ENCODE measurements at regions not wholly inside any gene's neighbourhood (a gene's known extent, or its start where the extent isn't known, plus 50 kb on each side); places are given as distances from the start of the nearest gene placed in this dataset.

DNA sequence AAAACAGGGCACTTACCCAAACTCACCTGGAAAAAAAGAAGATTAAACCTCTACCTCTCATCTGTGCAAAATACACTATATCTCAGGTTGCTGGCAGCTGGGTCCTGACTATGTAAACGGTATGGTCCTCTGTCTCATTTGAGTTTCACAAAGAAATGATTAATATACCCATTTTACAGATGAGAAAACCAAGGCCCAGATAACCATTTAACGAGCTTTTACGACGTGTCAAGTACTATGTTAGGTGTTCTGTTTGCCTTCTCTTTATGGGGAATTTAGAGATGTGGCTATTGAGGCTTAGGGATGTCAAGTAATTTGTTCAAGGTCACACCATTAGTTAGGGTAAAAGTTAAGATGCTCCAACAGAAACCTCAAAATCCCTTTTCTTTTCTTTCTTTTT, 140.4 kb upstream of the USP24 start:
- no peak for DNase-seq

DNA sequence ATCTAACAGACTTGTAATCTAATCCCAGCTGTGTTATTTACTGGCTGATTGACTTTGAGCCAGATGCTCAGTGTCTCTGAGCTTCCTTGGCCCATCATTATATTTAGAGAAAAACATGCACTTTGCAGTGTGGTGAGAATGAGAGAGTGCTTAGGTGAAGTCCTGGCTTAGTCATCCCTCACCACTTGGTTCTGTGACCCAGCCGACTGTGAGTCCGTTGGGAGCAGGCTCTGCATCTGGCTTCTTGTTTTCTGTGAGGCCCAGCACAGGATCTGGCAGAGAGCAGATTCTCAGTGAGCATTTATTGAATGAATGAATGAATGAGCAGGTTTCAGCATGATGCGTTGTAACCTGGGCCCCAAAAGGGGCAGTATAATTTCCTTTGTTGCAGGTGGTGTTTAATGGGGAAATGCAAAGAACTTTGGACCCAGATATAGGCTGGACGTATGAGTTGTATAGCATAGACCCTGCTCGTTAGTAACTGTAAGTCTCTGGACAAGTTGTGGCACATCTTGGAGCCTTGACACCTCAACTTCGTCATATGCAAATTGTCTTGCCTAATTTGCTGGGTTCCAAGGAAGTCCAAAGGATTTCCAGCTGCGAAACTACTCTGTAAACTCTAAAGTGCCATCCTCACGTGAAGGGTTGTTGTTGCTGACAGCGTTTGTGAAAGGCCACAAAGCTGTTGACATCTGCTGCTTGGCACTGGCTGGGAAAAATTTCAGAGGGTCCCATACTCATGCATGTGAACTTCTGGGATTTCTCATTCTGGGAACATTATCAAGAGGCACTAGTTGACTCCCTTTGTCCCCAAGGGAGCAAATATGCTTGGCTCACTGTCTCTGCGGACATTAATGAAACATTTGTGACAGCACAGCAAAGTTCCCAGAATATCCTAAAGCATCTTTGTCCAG, 138.8 kb upstream of the USP24 start:
- DNase-seq = peak; percentile 38

DNA sequence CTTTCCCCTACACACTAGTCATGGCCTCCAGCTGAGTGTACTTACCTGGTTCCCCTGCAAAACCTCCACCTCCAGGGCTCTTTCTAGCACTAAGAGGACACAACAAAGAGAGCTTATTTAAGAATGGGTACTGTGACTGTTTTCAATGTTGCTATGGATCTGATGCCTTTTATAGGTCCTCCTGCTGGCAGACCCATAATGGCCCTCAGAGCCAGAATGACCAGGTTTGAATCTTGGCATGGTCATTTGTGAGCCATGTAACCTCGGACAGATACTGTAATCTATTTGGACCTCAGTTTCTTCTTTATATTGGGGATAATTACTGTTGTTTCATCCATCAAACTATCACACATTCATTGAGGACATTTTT, 137.6 kb upstream of the USP24 start:
- DNase-seq = no peak

DNA sequence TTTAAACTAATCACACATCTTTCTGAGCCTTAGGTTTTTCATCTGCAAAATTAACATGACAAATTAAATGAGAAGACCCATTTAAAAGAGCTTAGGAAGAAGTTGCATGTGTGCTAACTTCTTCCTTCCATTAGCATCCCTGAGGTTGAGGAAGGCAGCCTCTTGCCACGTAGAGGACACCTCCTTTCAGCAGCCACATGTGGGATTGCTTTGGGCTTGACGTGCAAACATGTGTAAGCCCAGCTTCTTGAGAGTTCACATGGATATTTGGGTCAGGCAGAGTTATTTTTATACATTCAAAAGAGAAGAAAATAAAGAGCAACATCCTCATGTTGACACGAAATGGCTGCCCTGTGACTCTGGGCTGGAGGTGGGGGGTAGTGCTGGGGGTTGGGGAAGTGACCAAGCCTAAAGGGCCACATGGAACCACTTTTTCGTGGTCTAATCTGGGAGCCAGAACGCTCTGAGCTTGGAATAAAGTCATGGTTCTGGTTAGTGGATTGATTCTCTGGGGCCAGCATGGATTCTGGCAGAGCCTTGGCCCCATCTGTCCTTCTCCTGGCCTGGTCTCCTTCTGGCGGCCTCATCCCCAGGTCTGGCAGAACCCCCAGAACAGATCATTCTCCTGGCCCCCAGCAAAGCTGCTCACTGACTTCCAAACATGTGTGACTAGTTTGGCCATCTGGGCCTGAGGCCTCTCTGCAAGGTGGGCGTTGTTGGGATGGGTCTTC, 137.1 kb upstream of the USP24 start:
- DNase-seq = peak; percentile 84

DNA sequence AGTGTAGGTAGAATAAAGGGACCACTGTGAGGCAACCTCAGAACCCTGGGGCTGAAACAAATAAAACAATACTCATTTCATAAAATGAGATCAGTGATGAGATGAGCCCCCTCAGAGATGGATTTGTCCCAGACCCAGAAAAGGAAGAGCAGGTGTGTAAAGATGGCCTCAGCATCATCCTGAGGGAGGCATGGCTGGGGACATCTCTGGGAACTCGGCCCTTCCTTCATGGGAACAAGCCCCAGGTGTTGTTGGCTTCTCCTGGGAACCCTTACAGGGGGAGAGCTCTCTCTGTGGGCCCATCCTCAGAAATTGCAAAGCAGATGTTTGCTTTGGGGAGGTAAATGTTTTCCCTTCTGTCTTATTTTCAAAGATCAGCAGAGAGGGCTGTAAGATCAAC, 133.2 kb upstream of the USP24 start:
- DNase-seq = no peak

DNA sequence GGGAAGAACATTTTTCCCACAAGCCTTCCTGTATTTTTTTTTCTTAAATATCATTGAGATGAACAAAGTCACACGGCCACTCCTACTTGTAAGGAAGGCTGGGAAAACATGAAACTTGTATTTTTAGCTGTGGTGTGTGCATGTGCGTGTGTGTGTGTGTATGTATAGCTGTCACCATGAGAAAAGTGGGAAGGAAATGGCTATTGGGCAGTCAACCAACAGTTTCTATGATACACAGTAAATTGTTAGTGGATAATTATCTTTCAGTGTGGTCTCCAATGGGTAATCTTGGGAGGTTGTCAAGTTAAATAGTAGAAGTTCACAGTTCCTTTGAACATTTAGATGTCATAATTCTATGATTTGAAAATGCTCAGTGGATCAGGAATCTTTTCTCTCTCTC, 132.7 kb upstream of the USP24 start:
- DNase-seq = peak; percentile 76

DNA sequence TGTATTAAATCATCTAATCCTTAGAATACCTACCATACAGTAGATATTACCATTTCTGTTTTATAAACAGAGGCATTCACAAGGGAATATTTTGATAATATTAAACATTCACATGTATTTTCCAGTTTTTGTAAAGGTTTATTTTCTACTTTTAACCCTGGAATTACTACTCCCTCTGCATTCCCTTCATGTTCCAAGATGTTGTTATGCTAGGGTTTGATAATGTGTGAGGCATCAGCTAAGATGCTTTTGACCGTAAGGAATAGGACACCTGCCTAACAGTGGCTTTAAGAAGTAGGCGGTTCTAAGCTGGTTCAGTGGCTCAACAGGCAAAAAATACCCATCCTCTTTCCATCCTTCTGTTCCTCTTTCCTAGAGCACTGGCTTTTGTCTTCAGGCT, 131.9 kb upstream of the USP24 start:
- DNase-seq = no peak

DNA sequence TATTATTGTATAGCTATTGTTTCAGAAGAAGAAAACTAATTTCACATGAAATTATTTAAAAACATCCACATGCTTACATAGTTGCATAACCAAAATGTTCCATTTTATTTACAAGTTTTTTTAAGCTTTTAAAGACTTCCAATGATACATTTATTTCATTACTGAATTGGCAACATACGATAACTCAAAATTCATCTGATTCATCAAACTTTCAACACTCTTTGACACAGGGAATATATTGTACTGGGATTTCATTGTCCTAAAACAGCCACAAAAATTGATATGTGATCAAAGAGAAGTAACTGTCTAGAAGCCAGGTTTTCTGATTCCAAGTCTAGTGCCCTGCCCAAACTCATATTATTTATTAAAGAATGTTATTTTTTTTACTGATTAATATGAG, 131.4 kb upstream of the USP24 start:
- peak; percentile 80 for DNase-seq

DNA sequence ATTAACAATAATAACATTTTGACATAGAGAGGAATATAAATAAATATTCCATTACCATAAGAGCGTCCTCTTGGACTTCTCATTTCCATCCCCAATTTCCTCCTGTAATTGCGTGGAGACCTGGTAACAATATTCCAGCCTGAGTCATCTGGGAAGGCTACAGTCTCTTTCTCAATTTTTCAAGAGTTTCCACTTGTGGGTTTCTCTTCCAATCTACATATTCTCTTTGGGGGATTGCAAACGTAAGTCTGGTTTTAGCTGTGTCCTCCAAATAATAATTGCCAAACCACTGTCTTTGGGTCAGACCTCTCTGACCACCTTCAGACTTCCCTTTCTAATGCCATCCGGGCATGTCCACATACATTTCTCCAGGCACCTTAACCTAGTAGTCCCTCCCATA, 124.5 kb upstream of the USP24 start:
- no peak for DNase-seq

DNA sequence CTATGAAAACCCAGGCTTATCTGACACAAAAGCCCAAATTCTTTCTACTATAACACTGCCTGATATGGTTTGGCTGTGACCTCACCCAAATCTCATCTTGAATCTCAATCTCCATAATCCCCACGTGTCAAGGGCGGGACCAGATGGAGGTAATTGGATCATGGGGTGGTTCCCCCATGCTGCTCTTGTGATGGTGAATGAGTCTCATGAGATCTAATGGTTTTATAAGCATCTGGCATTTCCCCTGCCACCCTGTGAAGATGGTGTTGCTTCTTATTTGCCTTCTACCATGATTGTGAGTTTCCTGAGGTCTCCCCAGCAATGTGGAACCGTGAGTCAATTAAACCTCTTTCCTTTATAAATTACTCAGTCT, 123.3 kb upstream of the USP24 start:
- no peak for DNase-seq

DNA sequence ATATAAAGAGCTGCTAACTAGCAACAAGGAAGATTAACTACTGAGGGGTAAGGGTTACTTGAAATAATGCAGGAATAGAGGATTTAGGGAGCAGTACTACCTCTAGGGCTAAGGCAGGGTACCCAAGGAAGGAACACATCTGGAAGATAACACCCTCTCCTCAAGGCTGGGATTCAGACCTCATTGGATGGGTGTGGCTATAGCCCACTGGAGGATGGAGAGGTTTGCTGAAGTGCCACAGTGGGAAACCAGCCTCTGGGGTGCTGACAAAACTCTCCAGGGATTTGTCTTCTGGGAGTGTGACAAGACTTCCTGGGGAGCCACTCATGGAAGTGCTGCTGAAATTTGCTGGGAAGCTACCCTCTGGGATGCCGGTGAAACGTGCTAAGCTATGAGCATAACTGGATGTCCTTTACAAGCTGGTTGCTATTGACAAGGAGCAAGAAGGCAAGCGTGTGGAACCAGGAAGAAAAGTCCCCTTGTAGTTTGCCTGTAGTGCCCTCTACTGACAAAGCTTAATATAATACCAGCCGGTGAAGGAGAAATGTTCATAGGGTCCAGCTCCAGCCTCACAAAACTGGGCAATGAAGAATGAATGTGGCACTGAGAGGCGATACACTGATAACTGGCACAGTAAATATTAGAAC, 122.8 kb upstream of the USP24 start:
- DNase-seq = peak; percentile 19

DNA sequence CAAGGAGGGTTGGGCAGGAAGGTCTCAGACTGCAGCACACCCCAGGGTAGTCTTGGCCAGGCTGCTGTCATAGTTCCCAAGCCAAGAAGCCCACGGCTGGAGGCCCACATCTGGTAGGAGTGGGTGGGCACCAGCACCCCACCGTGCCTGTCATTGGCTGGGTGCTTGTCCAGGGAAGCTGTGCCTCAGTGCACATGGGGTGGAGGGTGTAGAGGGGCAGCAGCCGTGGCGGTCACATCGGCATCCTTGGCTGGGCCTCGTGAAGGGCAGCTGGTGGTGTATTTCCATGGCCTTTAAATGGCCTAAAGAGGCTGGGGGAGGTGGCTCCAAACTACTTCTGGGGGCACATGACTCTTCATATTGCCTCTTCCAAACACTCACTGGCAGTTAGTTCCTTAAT, 119.6 kb upstream of the USP24 start:
- DNase-seq = no peak

DNA sequence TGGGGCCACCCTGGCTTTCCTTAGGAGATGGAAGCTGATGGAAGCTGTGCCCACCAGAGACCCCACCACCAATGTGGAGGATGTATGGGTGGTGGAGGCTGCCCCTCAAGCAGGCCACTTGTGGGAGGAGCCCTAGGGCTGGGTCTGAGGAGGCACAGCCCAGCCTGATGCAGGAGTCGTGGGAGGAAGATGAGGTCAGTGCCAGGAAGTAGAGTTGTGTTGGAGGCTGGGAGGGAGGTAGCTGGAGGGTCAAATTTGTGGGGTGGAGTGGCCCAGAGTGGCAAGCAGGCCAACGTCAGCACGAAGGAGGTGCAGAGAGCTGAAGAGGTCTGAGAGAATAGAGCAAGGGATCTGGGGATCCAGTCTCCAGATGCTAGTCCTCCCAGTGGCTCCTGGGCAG, 119.0 kb upstream of the USP24 start:
- no peak for DNase-seq

DNA sequence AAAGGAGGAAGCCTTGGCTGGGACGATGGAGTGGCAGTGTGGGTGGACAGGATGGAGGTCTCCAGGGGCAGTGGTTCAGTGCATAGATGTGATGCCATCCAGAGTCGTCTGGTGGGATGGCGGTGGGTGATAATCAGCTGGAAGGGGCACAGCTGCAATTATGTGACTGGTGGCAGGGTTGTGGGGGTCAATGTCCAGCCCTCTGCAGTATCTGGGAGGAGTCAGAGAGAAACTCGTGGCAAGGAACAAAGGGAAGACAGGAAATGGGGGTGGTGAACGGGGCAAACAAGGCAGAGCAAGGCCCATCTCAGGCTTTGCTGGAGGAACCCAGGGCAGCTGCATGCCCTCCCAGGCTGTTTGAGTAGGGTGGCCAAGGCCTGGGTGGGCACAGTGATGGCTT, 118.3 kb upstream of the USP24 start:
- DNase-seq = no peak

DNA sequence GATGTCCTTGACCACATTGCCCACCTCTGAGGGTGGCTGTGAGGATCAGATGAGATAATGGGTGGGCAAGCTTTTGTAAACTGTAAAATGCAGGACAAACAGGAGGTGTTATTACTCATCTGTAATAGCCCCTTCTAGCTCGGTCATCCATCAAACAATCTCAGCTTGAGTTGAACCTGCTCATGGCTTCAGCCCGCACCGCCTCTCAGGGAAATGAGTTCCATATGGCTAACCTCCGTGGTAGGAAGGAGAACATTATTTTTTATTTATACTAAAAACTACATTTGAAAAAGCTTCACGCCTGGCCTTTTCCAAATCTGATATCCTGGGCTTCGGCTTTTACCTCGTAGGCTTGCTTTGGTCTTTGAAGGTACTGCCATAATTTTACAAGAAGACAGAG, 116.2 kb upstream of the USP24 start:
- no peak for DNase-seq

DNA sequence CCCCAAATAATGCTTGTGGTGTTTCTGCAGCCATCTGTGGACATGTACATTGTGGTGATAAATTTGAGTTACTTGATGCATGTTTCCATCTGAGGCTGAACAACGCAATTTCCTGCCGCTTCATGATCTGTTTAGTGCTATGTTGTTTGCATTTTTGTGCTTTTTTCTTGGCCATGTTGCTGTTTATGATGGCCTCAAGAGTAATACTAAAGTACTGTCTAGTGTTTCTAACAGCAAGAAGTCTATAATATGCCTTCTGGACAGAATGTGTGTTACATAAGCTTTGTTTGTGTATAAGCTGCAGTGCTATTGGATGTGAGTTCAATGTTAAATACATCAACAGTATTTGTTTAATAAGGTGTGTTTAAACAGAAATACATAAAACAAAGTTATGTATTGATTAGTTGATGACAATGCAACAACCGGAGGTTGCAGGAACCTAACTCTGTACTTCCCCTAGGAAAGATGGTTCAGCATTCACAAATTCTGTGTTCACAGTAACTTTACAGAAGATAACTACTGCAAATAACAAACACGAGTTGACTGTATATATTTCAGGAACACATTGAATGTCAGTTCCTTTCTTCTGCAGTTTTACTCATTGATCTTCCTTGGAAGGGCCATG, 114.8 kb upstream of the USP24 start:
- peak; percentile 84 for DNase-seq

DNA sequence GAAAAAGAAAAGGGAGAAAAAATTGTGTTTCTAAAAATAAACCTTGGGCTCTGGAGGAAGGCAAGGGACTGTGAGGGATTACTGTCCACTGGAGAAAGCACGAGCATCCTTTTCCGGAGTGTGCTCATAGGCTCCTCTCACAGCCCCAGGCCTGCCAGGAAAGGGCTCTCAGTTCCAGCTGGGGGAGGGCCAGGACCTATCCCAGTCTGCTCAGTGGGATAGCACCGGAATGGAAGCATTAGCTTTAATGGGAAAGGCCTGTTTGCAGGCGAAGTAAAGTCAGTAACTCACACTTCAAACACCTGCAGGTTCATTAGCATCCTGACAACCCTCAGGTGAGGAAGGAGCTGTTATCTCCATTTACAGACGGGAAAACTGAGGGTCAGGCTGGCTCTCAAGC, 113.9 kb upstream of the USP24 start:
- DNase-seq = peak; percentile 49

DNA sequence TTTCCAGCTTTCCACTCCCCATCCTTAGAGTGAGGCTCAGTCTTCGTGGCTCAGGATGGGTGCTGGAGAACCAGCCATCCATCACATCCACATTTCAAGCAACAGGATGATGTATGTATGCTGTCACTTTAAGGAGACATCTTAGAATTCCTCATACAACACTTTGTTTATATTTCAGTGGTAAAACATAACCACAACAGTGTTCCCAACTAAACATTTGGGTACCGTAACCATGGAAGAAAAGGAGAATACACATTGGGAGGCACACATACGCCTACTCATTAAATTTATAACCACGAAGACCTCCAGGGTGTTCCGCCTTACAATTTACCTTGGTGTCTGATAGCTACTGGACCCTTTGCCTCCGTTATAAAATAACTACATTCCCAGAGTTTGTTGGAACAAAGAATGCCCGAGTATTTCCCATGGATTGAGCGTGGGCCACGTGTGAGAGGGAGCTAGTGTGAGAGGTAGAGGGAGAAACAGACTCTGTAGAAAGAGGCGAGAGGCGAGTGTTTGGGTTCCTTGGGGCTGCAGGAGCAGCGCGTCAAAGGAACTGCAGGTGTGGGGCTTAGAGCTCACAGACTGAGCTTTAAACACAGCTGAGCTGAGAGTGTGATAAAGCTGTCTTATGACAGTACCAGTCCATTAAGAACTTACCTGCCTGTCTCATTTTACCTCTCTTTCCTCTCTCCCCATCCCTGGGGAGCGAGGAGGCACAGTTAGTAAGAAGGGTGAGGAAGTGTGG, 111.5 kb upstream of the USP24 start:
- DNase-seq = no peak

DNA sequence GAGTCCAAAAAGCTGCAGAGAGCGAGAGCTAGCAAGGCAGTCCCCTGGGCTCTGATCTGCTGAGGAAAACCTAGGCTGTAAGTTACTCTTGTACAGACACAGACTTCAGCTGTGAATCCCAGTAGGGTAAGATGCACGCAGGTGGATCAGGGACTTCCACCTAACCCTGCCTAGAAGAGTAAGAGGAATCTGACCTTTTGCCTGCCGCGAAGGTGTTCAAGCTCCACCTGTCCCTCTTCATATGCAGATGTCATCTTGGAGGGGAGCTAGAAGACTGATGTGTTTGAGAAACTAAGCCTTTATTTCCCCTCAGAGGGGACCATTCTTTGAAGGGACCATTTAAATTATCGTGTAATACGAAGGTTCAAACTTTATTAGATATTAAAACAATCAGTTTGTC, 108.6 kb upstream of the USP24 start:
- no peak for DNase-seq

DNA sequence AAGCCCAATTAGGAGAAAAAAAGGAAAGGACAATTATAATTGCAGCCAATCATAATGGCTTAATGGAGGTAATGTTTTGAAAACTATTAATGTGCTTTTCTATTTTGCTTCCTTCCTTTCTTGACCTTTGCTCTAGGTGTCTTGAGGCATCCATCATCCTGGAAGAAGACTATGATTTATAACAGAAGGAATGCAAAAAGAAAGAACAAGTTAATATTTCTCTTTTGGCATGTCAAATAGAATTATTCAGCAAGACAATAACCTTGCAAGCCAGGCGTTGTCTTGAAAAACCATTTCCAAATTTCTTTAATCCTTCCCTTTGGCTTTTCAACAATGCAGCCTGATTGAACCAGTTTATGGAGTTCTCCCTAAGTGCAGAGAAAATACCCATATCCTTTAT, 107.7 kb upstream of the USP24 start:
- DNase-seq = no peak

DNA sequence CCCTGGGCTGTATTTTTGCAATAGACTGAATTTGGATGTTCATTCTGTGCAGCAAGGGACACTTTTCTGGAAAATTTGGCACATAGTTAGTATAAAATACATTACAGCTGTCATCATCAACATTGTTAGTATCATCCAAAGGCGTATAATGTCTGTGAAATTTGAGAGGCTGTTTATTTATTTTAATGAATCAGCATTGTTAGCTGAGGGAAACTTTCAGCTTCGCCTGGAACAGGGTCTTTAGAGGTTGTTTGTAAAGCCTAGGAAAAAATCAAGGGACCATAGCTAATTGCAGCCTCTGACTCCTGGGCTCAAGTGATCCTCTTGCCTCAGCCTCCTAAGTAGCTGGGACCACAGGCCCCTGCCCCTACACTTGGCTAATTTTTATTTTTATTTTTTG, 106.8 kb upstream of the USP24 start:
- DNase-seq = peak; percentile 89

DNA sequence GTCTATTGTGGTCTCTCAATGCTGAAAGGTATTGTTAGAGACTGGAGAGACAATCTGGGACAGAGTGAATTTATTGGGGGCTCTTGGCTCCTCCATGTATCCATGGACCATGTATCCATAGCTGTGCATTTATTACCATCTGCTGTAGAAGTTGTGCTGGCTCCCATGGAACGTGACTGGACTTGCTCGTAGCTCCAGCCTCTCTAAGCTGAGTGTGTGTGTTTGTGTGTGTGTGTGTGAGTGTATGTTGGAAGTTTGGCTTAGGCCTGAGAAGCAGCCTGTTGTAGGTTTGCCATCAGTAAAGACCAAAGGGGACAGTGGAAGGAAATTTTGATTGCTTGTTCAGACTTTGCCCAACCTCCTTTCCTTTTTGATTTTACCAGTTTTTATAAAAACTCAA, 105.7 kb upstream of the USP24 start:
- DNase-seq = no peak
